CD4-positive, alpha-beta memory T cell (primary cell): ENCODE measurements at regions not wholly inside any gene's neighbourhood (a gene's known extent, or its start where the extent isn't known, plus 50 kb on each side); places are given as distances from the start of the nearest gene placed in this dataset.

ENCODE experiments used
- CTCF ChIA-PET: fragments of 350-600 bp; sonication (Branson Sonifier 250); formaldehyde crosslinking; loops from one replicate; lab custom pipeline; 2021; ENCODE audit warnings: inconsistent platforms; ENCODE audit not compliant: partially characterized antibody; lab: Charles Lee
- POLR2A ChIA-PET: fragments of 350-600 bp; sonication (Branson Sonifier 250); formaldehyde crosslinking; loops from one replicate; lab custom pipeline; 2021; ENCODE audit not compliant: partially characterized antibody; lab: Charles Lee
- DNase-seq, 5 donors: peaks; one replicate each; pipeline versions ENCODE4 v3.0.0 to v3.0.0-alpha.2; 2020 to 2022; ENCODE audit warnings: mixed read lengths in 1 of 5
- H3K27ac ChIP-seq: one replicate; pipeline ENCODE4 v1.7.0; 2013; ENCODE audit warnings: low read depth, low read length
- H3K27me3 ChIP-seq: 2 replicates; pipeline ENCODE4 v1.7.0; 2013; ENCODE audit warnings: mild to moderate bottlenecking, low read length, moderate library complexity; ENCODE audit not compliant: insufficient read depth
- H3K36me3 ChIP-seq: 2 replicates; pipeline ENCODE4 v1.7.0; 2013; ENCODE audit warnings: mild to moderate bottlenecking, low read length, moderate library complexity; ENCODE audit not compliant: insufficient read depth
- H3K4me1 ChIP-seq: 2 replicates; pipeline ENCODE4 v1.7.0; 2013; ENCODE audit warnings: mild to moderate bottlenecking, low read length, moderate library complexity; ENCODE audit not compliant: insufficient read depth
- H3K4me3 ChIP-seq, 2 donors: one replicate each; pipeline ENCODE4 v1.7.0; 2013; ENCODE audit warnings: low read length in 2 of 2, mild to moderate bottlenecking in 1 of 2
- H3K9me3 ChIP-seq, 2 donors: one replicate each; pipeline ENCODE4 v1.7.0; 2013; ENCODE audit warnings: low read length in 2 of 2, control low read depth in 1 of 2; ENCODE audit not compliant: control insufficient read depth in 1 of 2
- H3K27ac Mint-ChIP-seq, 7 donors: one replicate each; pipeline ENCODE4 v1.8.0; 2020 to 2021; ENCODE audit warnings: mixed read lengths in 7 of 7, mild to moderate bottlenecking in 6 of 7, inconsistent platforms in 3 of 7, moderate library complexity in 3 of 7
- H3K27me3 Mint-ChIP-seq, 2 donors: one replicate each; pipeline ENCODE4 v1.8.0; 2020 to 2021; ENCODE audit warnings: mixed read lengths in 2 of 2
- H3K36me3 Mint-ChIP-seq, 2 donors: one replicate each; pipeline ENCODE4 v1.8.0; 2020 to 2021; ENCODE audit warnings: mixed read lengths in 2 of 2, inconsistent platforms in 1 of 2, mild to moderate bottlenecking in 1 of 2
- H3K4me1 Mint-ChIP-seq, 4 donors: one replicate each; pipeline ENCODE4 v1.8.0; 2020 to 2021; ENCODE audit warnings: mixed read lengths in 4 of 4, mild to moderate bottlenecking in 1 of 4
- H3K4me3 Mint-ChIP-seq, 8 donors: one replicate each; pipeline ENCODE4 v1.8.0; 2020 to 2021; ENCODE audit warnings: mixed read lengths in 8 of 8, mild to moderate bottlenecking in 7 of 8, moderate library complexity in 6 of 8, inconsistent platforms in 3 of 8
- H3K9me3 Mint-ChIP-seq, 8 donors: one replicate each; pipeline ENCODE4 v1.8.0; 2020 to 2021; ENCODE audit warnings: mixed read lengths in 8 of 8, mild to moderate bottlenecking in 5 of 8, inconsistent platforms in 3 of 8, moderate library complexity in 1 of 8
- intact Hi-C: fragments of 100-400 bp; cut with micrococcal nuclease; formaldehyde crosslinking; loops from one replicate; pipeline ENCODE4 v1.15.1; 2023

GRCh38 chr11:107176148-107177105 lies 158.2 kb upstream of the GUCY1A2 start:
- Mint-ChIP-seq H3K27me3 (no peaks in the 10 kb centered on the region), H3K9me3 (peaks cover 2 to 13% (median 5%) of the 10 kb centered on the region in 8 donors), H3K36me3 (peaks cover 3 to 5% of the 10 kb centered on the region in 2 donors), H3K4me1 (no peaks in the 10 kb centered on the region), H3K27ac (no peak overlapping the region), H3K4me3 (no peak overlapping the region)
- Histone ChIP-seq H3K27ac (no peak overlapping the region), H3K4me1 (no peaks in the 10 kb centered on the region), H3K9me3 (no peaks in the 10 kb centered on the region), H3K4me3 (no peak overlapping the region), H3K36me3 (no peaks in the 10 kb centered on the region), H3K27me3 (no peaks in the 10 kb centered on the region)
- ChIA-PET CTCF (no interaction called here), POLR2A (no interaction called here)
- DNase-seq, result no peak
- intact Hi-C loops, result no loop called here

- CTCF ChIA-PET, result no interaction called here
These were observed 156.6 kb upstream of the GUCY1A2 start for GRCh38 chr11:107174856-107175255.

GRCh38 chr11:107172996-107173395 lies 154.7 kb upstream of the GUCY1A2 start:
- Histone ChIP-seq H3K27me3 (no peaks in the 10 kb centered on the region), H3K9me3 (no peaks in the 10 kb centered on the region), H3K4me3 (no peak overlapping the region), H3K27ac (no peak overlapping the region), H3K36me3 (no peaks in the 10 kb centered on the region), H3K4me1 (no peaks in the 10 kb centered on the region)
- Mint-ChIP-seq H3K9me3 (peaks cover 2 to 16% (median 12%) of the 10 kb centered on the region in 8 donors), H3K4me1 (no peaks in the 10 kb centered on the region), H3K27ac (peak overlapping the region in 1 of 7 donors; percentile 29), H3K36me3 (peaks cover 3 to 4% of the 10 kb centered on the region in 2 donors), H3K4me3 (no peak overlapping the region), H3K27me3 (no peaks in the 10 kb centered on the region)
- ChIA-PET POLR2A (no interaction called here), CTCF (no interaction called here)
- intact Hi-C loops, result no loop called here
- DNase-seq, result no peak

More at GRCh38 chr11:107174856-107175255, 156.6 kb upstream of the GUCY1A2 start:
- Histone ChIP-seq H3K36me3 (no peaks in the 10 kb centered on the region), H3K4me1 (no peaks in the 10 kb centered on the region), H3K27me3 (no peaks in the 10 kb centered on the region), H3K9me3 (no peaks in the 10 kb centered on the region), H3K4me3 (no peak overlapping the region), H3K27ac (no peak overlapping the region)
- H3K27ac Mint-ChIP-seq, result no peak overlapping the region
- peaks cover 3 to 5% of the 10 kb centered on the region in 2 donors for H3K36me3 Mint-ChIP-seq
- H3K4me1 Mint-ChIP-seq, result no peaks in the 10 kb centered on the region
- POLR2A ChIA-PET, result no interaction called here
- no peaks in the 10 kb centered on the region for H3K27me3 Mint-ChIP-seq
- peaks cover 2 to 15% (median 9%) of the 10 kb centered on the region in 8 donors for H3K9me3 Mint-ChIP-seq
- DNase-seq, result no peak
- H3K4me3 Mint-ChIP-seq, result no peak overlapping the region
- intact Hi-C loops, result no loop called here

DNA sequence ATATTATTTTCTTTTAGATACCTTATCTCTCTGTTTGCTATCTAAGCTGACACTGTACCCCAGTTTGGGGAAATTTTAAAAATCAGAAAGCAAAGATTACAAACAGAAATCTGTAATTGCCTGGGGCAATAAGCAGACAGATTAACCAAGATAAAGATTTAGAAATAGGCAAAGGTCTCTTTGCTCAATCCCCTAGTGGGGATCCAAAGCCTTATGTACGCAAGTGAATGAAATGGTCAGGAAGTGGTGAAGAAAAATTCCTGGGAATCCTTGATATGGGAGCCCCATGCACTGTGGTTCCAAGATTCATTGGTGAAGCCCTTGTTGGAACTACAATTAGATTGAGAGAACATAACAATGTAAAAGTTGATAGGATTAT lies 139.5 kb upstream of the GUCY1A2 start:
- no peak overlapping the region for H3K4me3 Mint-ChIP-seq
- no peak for DNase-seq
- Histone ChIP-seq H3K4me1 (no peaks in the 10 kb centered on the region), H3K4me3 (no peak overlapping the region), H3K9me3 (no peaks in the 10 kb centered on the region), H3K27ac (no peak overlapping the region), H3K27me3 (no peaks in the 10 kb centered on the region), H3K36me3 (no peaks in the 10 kb centered on the region)
- intact Hi-C loops, result no loop called here
- CTCF ChIA-PET, result no interaction called here
- H3K9me3 Mint-ChIP-seq, result peaks cover 0 to 4% (median under 1%) of the 10 kb centered on the region in 8 donors
- no peaks in the 10 kb centered on the region for H3K36me3 Mint-ChIP-seq
- no peak overlapping the region for H3K27ac Mint-ChIP-seq
- H3K4me1 Mint-ChIP-seq, result no peaks in the 10 kb centered on the region
- no peaks in the 10 kb centered on the region for H3K27me3 Mint-ChIP-seq
- POLR2A ChIA-PET, result no interaction called here

GRCh38 chr11:107157146-107157808 lies 139.0 kb upstream of the GUCY1A2 start:
- Mint-ChIP-seq H3K27ac (no peak overlapping the region), H3K4me3 (no peak overlapping the region), H3K4me1 (no peaks in the 10 kb centered on the region), H3K27me3 (no peaks in the 10 kb centered on the region), H3K9me3 (peaks cover 0 to 4% (median under 1%) of the 10 kb centered on the region in 8 donors), H3K36me3 (no peaks in the 10 kb centered on the region)
- no peak for DNase-seq
- H3K4me3 ChIP-seq, result no peak overlapping the region
- intact Hi-C loops, result no loop called here
- no peaks in the 10 kb centered on the region for H3K36me3 ChIP-seq
- CTCF ChIA-PET, result interaction anchor here (0.6 kb wide), 1 partner anchor 21 kb away, joined by 3 read pairs; no protein-coding TSS in a partner anchor
- no peaks in the 10 kb centered on the region for H3K4me1 ChIP-seq
- POLR2A ChIA-PET, result no interaction called here
- no peaks in the 10 kb centered on the region for H3K27me3 ChIP-seq
- H3K27ac ChIP-seq, result no peak overlapping the region
- no peaks in the 10 kb centered on the region for H3K9me3 ChIP-seq

GRCh38 chr11:107151579-107151978 lies 133.3 kb upstream of the GUCY1A2 start:
- intact Hi-C loops, result no loop called here
- no peak overlapping the region for H3K4me3 ChIP-seq
- Mint-ChIP-seq H3K4me3 (no peak overlapping the region), H3K27ac (no peak overlapping the region), H3K27me3 (no peaks in the 10 kb centered on the region), H3K9me3 (peaks cover 0 to 3% (median 0%) of the 10 kb centered on the region in 8 donors), H3K4me1 (no peaks in the 10 kb centered on the region), H3K36me3 (no peaks in the 10 kb centered on the region)
- H3K36me3 ChIP-seq, result no peaks in the 10 kb centered on the region
- no peak for DNase-seq
- POLR2A ChIA-PET, result no interaction called here
- peaks cover 0 to 4% of the 10 kb centered on the region in 2 donors for H3K9me3 ChIP-seq
- H3K4me1 ChIP-seq, result no peaks in the 10 kb centered on the region
- CTCF ChIA-PET, result no interaction called here
- no peak overlapping the region for H3K27ac ChIP-seq
- H3K27me3 ChIP-seq, result no peaks in the 10 kb centered on the region

DNA sequence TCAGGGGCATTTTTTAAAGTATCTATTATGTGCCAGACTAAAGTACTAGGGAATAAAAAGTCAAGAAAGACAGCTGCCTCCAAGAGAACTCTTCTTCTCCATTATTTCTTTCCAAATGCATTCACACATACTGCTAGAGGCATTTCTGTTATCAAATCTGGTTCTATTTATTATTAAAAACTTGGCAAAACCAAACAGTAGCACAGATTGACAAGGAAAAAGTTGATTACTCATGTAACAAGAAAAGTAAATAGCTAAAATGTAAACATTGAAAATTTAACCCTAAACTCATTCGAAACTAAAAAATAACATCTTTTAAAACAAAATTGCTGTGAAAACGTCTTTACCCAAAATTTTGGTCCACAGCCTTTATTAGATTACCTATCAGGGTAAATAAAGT lies 132.9 kb upstream of the GUCY1A2 start:
- Histone ChIP-seq H3K4me3 (no peak overlapping the region), H3K36me3 (no peaks in the 10 kb centered on the region), H3K27ac (no peak overlapping the region), H3K9me3 (peaks cover 0 to 4% of the 10 kb centered on the region in 2 donors), H3K4me1 (no peaks in the 10 kb centered on the region), H3K27me3 (no peaks in the 10 kb centered on the region)
- H3K36me3 Mint-ChIP-seq, result no peaks in the 10 kb centered on the region
- no peak overlapping the region for H3K4me3 Mint-ChIP-seq
- peaks cover 0 to 3% (median 0%) of the 10 kb centered on the region in 8 donors for H3K9me3 Mint-ChIP-seq
- no peak for DNase-seq
- H3K4me1 Mint-ChIP-seq, result no peaks in the 10 kb centered on the region
- H3K27ac Mint-ChIP-seq, result no peak overlapping the region
- ChIA-PET POLR2A (no interaction called here), CTCF (no interaction called here)
- H3K27me3 Mint-ChIP-seq, result no peaks in the 10 kb centered on the region
- intact Hi-C loops, result no loop called here
